NAMALWA (cell line): ENCODE measurements at regions not wholly inside any gene's neighbourhood (a gene's known extent, or its start where the extent isn't known, plus 50 kb on each side); places are given as distances from the start of the nearest gene placed in this dataset.
A peak's percentile ranks its signal among the peaks of the same experiment; 100 is the strongest.
"Not testable (repeated sequence)": the region's sequence is repeated elsewhere in the genome, so short reads cannot be mapped to it uniquely, and the experiment has no call there.

Experiments used
- DNase-seq: peaks from one replicate; pipeline ENCODE4 v3.0.0-alpha.2; 2015; ENCODE audit warnings: low spot score

DNA sequence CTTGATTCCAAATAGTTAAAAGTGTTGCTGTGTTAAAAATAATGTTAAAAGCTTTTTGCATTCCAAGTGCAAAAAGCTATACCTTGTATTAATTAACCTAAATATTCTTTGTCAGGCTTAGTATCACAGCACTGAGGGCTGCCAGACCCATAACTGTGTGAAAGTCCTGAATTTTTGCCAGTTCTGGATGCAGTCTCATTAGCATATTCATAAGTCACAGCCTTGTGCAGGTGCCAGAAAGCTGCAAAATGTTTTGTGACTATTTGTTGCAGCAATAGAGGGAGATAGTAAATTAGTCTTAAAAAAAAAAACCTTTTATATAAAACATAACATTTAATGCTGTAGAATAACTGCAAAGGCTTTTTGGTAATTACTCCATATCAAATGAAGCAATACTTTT lies 56.6 kb downstream of the SLITRK1 start:
- no peak for DNase-seq

DNA sequence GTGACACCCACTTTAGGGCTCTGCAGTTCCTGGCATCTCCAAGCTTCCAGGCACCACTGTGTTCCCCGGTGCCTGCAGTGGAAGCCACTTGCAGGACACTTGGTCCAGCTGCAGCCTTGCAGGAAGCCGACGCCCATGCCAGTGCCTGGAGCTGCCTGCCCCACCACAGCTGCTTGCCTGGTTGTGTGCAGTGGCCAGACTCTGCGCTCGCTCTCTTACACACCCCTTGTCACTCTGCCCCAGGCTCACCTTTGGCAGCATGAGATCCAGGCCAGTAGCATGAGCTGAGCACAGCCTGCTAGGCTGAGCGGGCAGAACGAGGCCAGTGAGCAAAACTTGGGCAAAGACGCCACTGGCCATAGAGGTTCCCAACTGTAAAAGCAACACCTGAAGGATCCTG lies 57.7 kb downstream of the SLITRK1 start:
- DNase-seq = no peak

DNA sequence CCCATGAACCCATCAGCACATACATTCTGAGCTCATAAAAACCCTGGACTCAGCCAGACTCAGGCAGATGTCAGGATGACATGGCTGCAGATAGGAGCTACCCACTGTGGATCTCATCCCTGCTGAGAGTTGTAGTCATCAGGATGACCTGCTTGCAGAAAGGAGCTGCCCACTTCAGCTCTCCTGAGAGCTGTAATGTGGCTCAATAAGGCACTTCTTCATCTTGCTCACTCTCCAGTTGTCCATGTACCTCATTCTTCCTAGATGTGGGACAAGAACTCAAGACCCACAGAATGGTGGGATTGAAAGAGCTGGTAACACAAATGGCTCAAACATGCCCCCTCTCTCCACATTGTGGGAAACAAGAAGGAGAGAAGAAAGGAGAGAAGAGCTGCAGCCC lies 58.2 kb downstream of the SLITRK1 start:
- DNase-seq = no peak

DNA sequence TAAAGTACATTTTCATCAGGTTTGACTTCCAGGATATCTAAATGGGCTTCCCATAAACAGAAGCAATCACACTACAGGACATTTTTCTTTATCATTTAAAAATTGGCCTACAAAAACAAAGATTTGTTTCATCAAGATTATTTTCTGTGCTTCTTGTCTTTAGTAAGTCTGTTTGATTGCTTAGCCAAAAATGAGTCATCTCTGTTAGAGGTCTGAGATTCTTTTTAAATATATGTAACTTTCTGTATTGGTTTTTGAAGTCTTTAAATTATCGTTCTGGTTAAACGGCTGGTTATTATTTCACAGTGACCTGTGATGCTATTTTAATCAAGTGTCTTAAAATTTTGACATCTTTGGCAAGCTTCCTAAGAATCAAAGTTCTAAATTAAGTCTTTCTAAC lies 62.7 kb downstream of the SLITRK1 start:
- DNase-seq = no peak

DNA sequence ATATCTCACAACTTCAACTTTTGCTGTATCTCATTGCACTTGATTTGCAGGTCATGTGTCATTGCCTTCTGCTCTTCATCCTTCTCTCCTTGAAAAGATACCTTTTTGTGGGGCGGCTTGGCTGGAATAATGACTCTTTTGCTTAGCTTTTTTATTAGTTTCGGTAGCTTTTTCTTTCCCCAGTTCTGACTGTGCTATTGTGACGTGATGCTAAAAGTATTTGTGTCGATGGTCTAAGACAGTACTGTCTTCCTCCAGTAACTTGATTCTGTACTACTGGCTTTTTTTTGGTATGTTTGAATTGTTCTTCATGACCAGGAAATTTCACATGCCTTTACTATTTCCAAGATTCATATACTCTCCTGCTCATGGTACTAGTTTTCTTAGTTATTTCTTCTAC lies 63.1 kb downstream of the SLITRK1 start:
- DNase-seq = no peak

DNA sequence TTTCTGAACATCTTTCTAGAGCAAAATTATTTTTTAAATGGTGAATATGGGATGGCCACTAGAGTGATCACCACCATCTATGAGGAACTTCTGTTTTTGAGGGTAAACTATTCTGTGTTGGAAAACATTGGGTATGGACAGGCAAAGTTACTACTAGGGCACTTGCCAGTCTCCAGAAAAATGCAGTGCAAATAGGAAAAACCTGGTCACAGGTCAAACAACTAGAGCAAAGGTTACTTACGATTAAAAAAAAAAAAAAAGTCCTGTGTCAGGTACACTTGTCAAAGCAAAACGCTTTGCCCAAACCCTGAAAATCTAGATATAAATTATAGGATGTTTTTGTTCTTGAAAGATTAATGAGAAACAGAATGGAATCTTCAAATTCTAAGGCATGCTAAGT lies 66.2 kb downstream of the SLITRK1 start:
- DNase-seq = no peak

DNA sequence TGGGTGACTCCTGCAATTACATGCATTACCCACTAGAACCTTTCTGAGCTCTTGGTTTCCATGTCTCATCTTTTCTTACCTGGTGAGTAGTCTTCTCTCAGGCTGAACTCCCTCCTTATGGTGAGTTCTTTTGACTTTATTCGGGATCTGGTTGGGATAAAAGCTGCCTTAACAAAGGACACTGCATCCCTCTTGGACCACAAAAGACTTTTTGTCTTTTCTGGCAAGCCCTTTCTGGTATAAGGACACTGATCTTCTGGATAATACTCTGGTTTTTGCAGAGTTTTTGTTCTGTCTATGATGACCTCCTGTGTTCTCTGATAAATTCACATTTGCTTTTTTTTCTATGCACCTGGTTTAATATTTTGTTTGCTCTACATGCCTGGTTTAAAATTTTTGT lies 66.7 kb downstream of the SLITRK1 start:
- no peak for DNase-seq

DNA sequence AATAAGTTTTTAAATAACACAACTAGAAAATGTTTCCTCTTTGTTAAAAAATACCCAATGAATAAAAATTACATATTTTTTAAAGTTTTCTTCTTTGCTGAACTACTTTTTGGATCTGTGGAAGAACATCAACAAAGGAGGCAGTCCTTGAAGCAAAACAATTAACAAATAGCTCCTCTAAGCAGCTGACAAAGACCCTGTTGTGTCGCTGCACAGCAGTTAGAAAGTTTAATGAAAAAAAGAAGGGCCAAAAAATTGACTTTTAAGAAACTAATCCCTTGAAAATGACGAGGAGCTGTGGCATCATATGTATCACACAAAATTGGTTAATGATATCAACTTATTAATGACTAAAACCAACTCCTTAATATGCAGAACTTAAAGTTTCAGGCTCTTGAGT lies 72.1 kb downstream of the SLITRK1 start:
- no peak for DNase-seq

DNA sequence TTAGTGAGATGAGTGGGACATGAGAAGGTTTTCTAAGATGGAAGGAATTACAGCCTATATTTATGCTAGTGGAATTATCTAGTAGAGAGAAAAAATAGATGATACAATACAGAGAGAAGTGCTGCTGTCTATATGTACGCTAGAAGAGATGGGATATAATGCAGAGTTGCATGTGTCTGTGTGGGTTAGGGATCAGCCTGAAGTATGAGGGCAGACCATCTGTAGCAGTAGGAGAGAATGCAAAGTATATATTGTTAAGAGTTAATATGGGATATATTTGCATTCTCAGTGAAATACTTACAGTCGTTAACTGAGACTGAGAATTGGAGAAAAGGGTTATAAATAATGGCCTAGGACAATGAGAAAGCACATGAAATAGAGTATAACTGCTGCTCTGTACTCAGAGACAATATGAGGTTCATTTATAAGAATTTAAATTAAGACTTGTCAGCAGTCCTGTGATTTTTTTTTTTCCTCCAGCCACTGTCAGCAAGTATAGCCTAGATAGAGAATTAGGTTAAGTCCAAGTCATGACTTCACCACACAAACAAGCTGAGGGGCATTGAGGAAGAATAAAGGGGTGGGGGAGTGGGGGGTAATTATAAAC lies 77.8 kb downstream of the SLITRK1 start:
- no peak for DNase-seq

DNA sequence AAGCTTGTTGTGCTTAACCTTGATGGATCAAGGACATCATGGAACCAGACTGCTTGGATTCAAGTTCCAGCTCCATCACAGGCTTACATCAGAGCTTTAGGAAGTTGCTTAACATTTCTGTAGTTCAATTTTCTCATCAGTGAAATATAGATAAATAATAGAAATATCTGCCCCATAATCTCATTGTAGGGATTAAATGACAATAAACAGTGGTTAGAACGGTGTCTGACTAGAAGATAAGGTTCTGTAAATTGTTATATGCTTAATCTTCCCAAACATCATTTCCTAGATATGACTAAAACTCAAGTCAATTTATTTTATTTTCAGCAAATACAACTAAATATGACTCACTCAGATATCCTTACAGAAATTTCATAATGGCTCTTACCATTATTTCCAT lies 83.5 kb downstream of the SLITRK1 start:
- DNase-seq = no peak

DNA sequence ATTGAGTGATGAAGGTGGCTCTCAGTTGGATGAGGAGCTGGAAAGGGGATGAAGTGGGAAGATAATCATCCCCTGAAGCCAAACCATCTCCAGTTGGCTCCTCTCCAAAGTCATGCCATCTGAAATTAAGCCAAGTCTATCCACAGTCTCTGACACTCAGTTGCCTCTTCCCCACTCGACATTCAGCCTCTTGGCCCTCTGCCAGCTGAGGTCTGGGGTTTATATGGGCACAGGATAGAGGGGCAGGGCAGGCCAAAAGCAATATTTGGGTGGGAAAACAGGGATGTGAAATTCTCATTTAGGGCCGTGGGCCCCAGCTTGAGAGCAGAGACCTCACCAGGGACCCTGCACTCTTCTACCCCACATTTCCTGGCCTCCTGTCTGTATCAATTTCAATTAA lies 85.9 kb downstream of the SLITRK1 start:
- DNase-seq = no peak

DNA sequence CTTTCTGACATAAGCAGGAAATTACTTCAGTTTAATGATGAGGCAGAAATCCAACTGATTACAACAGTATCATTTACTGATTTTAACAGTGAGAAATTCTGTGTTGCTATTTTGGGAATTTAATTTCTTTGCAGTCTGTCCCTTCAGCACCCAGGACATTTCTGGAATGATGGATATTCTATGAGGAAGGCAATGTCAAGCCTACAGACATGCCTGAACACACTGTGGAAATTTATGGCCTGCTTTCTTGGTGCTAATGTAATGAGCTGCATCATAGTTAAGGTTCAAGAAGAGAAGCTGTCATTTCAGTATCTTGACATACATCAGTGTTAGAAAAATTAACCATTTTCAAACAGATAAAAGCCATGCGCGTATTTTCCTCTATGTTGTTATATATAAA lies 87.7 kb downstream of the SLITRK1 start:
- no peak for DNase-seq

DNA sequence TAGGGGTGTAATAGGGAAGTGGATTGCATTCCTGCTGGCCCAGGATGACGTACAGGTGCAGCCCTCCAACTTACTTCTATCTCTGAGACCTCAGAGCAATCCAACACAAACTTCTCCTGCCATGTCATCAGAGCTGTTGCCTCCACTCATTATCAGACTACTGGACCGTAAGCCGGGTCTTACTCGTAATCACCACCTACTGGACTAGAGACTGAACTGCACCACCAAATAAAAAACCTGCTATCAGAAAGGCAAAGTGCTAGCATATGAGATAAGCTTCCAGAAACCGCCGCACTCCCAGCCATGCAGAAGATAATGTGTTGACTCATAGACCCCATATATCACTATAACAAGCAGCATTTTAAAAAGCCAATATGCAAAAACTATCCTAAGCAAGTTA lies 102.0 kb downstream of the SLITRK1 start:
- peak; percentile 63 for DNase-seq

DNA sequence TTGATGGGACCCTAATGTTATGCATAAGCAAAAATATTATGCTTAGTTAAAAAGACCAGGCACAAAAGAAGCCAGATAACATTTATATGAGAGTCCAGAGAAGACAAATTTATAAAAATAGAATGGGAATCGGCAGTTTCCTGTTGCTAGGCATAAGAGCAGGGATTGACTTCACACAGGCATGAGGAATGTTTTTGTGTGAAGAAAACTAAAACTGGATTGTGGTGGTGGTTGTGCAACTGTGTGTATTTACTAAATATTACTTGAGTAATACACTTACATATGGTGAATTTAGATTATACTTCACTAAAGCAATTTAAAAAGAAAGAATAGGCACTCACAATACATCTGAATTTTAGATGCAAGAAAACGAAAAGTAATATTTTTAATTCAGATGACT lies 108.3 kb downstream of the SLITRK1 start:
- no peak for DNase-seq

DNA sequence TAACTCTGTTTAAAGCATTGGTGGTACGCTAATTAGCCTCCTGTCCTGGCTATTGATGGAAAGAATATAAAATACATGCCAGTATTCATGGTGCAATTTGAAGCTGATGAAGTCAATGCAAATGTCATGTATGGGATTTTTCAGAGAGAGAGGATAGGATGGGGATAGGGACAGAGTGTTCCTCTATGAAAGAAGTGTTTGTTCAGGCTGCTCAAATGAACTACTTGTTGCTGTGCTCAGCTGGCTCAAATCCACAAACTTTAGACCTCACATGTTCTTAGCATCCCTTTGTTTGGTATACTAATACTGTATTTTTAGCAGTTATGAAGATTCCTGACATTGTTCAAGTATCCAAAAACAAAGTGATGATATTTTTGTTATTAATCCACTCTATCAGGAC lies 116.5 kb downstream of the SLITRK1 start:
- no peak for DNase-seq

DNA sequence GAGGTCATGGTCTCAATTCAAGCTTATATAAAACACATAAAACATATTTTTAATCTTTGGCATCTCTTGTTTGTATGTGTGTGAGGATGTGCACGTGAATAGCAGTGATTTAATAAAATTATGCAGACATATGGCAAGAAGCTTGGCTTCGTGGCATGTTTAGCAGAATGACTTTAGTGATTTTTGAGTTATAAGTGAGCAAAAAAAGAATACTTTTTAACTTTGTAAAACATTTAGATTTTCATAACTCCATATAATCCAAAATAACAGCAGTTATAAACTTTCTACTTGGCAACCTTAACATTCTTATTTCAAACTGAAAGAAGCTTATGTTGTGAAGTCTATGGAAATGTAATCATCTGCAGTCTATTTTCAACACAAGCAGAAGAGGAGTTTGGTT lies 120.6 kb downstream of the SLITRK1 start:
- DNase-seq = no peak

DNA sequence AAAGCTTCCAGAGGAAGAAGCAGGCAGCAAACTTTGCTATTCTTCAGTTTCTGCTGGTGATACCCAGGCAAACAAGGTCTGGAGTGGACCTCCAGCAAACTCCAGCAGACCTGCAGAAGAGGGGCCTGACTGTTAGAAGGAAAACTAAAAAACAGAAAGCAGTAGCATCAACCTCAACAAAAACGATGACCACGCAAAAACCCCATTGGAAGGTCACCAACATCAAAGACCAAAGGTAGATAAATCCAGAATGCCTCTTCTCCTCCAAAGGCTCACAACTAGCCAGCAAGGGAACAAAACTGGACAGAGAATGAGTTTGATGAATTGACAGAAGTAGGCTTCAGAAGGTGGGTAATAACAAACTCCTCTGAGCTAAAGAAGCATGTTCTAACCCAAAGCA lies 127.1 kb downstream of the SLITRK1 start:
- DNase-seq = not testable (repeated sequence)

DNA sequence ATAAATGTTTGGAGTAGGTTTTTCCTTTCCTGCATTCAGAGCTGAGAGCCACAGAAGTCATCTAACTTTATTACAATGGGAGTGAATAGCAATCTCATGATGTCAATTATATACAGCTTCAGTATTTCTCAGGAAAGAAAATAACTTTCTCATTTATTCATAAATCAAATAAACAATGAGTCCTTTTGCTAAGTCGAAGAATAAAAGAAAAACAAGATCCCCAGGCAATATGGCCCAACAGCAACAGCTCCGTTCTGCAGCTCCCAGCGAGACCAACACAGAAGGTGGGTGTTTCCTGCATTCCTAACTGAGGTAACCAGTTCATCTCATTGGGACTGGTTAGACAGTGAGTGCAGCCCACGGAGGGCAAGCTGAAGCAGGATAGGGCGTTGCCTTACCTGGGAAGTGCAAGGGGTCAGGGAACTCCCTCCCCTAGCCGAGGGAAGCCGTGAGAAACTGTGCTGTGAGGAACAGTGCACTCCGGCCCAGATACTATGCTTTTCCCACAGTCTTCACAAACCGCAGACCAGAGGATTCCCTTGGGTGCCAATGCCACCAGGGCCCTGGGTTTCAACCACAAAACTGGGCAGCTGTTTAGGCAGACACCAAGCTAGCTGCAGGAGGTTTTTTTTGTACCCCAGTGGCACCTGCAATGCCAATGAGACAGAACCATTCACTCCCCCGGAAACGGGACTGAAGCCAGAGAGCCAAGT lies 128.2 kb downstream of the SLITRK1 start:
- DNase-seq = no peak

DNA sequence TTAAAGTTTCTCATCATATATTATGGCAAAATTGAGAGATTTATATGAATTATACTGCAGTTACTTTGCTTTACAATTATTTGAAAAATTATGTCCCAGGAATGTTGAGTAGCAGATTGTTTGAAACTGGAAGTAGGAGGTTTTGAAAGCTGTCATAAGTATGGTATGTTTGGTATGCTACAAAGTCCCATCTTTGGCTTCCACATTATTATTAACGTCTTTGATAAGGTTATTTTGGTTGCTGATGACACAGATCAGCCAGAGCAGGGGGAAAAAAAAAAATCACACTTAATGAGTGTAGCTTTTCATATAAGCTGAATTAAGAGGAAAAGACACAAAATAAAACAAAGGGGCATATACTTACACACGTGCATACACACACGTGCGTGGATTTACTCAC lies 130.1 kb downstream of the SLITRK1 start:
- no peak for DNase-seq

DNA sequence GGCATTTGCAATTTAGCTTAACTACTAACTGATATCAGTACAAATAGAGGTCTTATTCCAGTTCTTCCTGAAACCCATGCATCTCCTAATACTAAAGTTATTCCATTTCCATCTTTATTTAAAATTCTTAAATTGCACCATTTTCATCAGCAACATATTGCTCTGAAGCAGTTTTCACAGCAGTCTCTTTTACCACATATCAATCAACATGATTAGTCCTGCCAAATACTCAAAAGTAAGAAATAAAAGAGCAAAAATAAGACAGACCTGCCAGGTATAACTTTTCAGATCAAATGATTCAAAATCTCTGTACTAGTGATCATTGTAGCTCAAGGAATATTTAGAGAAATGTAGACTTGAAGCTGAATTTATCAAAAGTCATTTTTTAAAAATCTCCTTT lies 141.7 kb downstream of the SLITRK1 start:
- no peak for DNase-seq

DNA sequence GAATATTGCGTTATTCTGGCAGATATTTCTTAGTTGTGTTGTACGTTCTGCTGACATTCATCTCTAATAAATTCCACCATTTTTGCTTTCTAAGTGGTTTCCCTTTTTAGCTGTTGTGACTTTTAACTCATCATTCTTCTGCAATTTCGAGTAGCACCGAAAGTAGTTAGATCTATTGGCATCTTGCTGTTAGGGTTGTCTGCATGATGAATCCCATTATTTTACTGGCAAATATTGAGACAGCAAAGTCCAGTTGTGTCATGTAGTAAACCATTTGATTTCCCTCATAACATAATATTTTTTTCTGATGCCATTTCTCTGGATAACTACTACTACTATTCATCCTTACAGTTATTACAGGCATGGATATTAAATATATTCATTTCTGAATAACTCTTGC lies 143.9 kb downstream of the SLITRK1 start:
- no peak for DNase-seq

DNA sequence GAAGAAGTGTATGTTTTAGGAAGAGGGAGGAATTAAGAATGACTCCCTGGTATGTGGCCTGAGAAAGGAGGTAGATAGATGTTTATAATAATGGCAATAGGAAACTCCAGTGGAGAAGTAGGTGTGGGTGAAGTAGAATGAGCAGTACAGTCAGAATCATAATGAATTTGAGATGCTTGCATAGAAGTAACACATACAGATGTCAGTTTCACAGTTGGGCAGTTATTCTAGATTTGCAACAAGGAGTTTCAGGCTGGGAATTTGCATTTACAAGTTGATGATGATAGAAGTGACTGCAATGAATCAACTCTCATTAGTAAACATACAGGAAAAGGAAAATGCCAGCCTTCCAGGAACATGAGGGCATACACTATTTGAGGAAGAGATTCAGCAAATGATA lies 149.0 kb downstream of the SLITRK1 start:
- DNase-seq = no peak

DNA sequence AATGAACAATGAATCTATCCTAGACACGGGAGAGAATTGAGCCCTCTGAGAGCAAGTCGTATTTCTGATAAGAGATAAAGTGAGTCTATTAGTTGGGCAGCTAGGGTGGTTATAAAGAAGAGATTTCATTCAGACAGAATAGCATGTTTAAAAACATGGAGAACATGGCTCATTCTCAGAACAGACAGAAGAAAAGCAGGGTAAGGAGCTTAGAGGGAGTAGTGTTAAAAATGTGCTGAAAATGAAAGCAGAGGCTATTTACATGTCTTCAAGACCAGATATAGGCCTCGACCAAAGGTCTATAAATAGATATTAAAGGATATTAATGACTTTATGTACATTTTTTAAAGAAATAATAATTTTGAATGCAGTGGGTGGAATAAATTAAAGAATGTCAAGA lies 149.5 kb downstream of the SLITRK1 start:
- DNase-seq = no peak

DNA sequence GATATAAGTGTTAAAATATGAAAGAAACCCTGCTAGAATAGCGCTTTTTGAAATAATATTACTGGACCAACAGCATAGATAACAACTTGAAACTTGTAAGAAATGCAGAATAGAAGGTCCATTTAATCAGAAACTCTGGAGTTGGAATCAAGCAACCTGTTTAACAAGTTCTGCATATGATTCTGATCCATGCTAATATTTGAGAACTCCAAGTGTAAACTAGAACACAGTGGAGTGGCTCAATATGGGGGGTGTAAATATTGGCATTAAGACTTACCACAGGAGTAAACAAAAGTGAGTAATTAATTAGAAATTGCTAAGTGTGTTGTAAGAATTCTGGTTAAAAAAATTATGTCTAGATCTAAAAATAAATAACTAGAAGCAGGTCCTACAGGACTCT lies 151.2 kb downstream of the SLITRK1 start:
- DNase-seq = no peak
